ENCODE measurements at regions not wholly inside any gene's neighbourhood (a gene's known extent, or its start where the extent isn't known, plus 50 kb on each side); places are given as distances from the start of the nearest gene placed in this dataset.

DNA sequence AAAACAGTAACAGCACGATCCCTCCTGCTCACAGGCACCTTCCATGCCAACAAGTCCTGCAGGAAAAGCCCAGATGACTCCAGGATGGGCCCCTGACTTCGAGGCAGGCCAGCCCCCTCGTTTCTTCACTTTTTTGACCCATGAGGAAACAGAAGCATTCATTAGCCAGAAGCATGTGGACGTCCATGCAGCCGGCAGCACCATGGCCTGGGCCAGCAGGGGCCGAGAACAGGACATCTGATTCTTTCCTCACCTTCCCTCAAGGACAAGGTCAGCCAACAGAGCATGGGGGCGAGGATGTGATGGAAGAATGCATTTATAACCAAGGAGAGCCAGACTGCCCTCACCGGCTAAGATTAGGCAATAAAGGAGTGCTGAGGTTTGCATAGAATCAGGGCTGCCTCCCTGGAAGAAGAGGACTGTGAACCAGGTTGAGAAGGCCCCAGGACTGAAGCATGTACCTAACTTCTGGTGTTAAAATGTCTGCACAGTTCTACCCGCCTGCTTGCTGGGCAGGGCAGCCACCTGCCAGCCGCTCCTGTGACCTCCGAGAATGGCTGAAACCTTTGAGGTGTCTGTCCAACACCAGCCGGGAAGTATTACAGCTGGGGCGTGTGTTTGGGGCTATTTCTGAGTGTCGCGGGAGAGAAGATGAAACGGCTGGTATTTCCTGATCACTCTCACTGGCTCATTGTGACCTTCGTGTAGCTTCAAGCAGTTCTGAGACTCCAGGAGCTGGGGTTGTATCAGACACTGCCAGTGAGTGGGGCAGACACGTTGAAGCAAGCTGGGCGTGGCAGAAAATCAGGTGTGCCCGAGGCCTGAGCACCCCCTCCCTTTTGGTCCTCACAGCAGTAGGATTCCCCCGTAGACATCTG lies 94.0 kb upstream of the TNRC6C start:
- H3K9ac ChIP-seq (ENCODE audit: low read depth, low read length, poor library complexity) = peak overlapping the region; percentile 60
- no peak overlapping the region for H2BK5ac ChIP-seq (ENCODE audit: low read length)
- H3K36me3 ChIP-seq (replicated peaks in 1 of 2; ENCODE audit: control insufficient read depth in 2 of 2, insufficient read depth in 2 of 2, low read length in 2 of 2) = no peaks in the 10 kb centered on the region
- peaks cover 0 to 20% (median 0%) of the 10 kb centered on the region in 3 experiments for H3K27me3 ChIP-seq (ENCODE audit: control insufficient read depth in 3 of 3, insufficient read depth in 3 of 3, low read depth in 1 of 3, low read length in 3 of 3)
- no peak overlapping the region for H4K8ac ChIP-seq (ENCODE audit: low read depth, low read length)
- peak overlapping the region; percentile 64 for H2AFZ ChIP-seq (ENCODE audit: low read length)
- H3K18ac ChIP-seq (ENCODE audit: low read length) = peak overlapping the region; percentile 8
- no peak overlapping the region for H2AK5ac ChIP-seq (ENCODE audit: low read depth, low read length)
- H2BK12ac ChIP-seq (ENCODE audit: low read length) = peak overlapping the region; percentile 66
- no CpG with 5 or more reads among the region's 21 CpGs for WGBS, 2 donors (ENCODE audit: extremely low coverage in 2 of 2, insufficient read length in 2 of 2, insufficient replicate concordance in 1 of 2)
- H3K23ac ChIP-seq (ENCODE audit: low read depth, low read length, poor library complexity) = peak overlapping the region; percentile 97
- DNase-seq (ENCODE audit: low spot score) = no peak
- peak overlapping the region; percentile 95 for H3K14ac ChIP-seq (ENCODE audit: low read length)
- peak overlapping the region; percentile 81 for H2BK15ac ChIP-seq (ENCODE audit: low read length)
- H3K4me1 ChIP-seq (ENCODE audit: control insufficient read depth in 2 of 2, insufficient read depth in 1 of 2, low read depth in 1 of 2, low read length in 2 of 2) = peaks cover 2 to 7% of the 10 kb centered on the region in 2 donors
- H2BK120ac ChIP-seq (ENCODE audit: low read depth, low read length) = no peak overlapping the region
- no peak overlapping the region for H3K4ac ChIP-seq (ENCODE audit: low read length)
- H4K91ac ChIP-seq (ENCODE audit: low read depth, low read length, poor library complexity) = no peak overlapping the region
- H3K79me1 ChIP-seq (ENCODE audit: low read depth, low read length) = no peaks in the 10 kb centered on the region
- H3K9me3 ChIP-seq (replicated peaks in 1 of 2; ENCODE audit: control insufficient read depth in 2 of 2, insufficient read depth in 1 of 2, low read depth in 1 of 2, low read length in 2 of 2) = peaks cover 0 to 2% of the 10 kb centered on the region in 2 donors
- no peak overlapping the region for H3K4me2 ChIP-seq (ENCODE audit: insufficient read depth, low read length, poor library complexity, severe bottlenecking)
- H3K4me3 ChIP-seq (ENCODE audit: low read length in 2 of 2) = no peak overlapping the region
- no peak overlapping the region for H3K27ac ChIP-seq (replicated peaks; ENCODE audit: low read length)

DNA sequence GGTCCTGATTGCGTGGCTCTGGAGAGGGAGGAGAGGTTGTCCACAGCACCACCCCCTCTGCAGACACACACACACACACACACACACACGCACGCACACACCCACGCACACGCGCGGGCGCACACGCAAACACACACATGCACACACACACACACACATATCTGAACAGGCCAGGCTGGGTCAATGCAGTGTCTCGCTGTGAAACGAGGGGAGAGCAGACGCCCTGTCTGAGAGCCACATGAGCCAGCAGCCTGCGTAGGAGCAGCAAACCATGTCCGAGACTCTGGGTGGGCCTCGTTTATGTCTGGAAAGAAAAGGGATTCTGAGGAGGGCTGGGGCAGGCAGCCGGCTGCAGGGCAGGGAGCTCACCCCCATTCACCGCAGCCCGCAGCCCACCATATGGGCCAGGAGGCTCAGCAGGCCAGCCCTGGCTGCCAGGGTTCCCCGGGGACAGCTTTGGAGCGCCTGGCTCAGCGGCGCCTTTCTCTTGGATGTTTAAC lies 93.3 kb upstream of the TNRC6C start:
- Histone ChIP-seq H3K27me3 (ENCODE audit: control insufficient read depth in 3 of 3, insufficient read depth in 3 of 3, low read depth in 1 of 3, low read length in 3 of 3) (peaks cover 0 to 20% (median 0%) of the 10 kb centered on the region in 3 experiments), H2AK5ac (ENCODE audit: low read depth, low read length) (no peak overlapping the region), H3K4me1 (ENCODE audit: control insufficient read depth in 2 of 2, insufficient read depth in 1 of 2, low read depth in 1 of 2, low read length in 2 of 2) (peaks cover 2 to 7% of the 10 kb centered on the region in 2 donors), H3K23ac (ENCODE audit: low read depth, low read length, poor library complexity) (peak overlapping the region; percentile 97), H4K91ac (ENCODE audit: low read depth, low read length, poor library complexity) (no peak overlapping the region), H2BK5ac (ENCODE audit: low read length) (no peak overlapping the region), H3K4ac (ENCODE audit: low read length) (no peak overlapping the region), H3K79me1 (ENCODE audit: low read depth, low read length) (no peaks in the 10 kb centered on the region), H2BK15ac (ENCODE audit: low read length) (peak overlapping the region; percentile 81), H3K4me2 (ENCODE audit: insufficient read depth, low read length, poor library complexity, severe bottlenecking) (no peak overlapping the region), H3K4me3 (ENCODE audit: low read length in 2 of 2) (no peak overlapping the region), H3K36me3 (replicated peaks in 1 of 2; ENCODE audit: control insufficient read depth in 2 of 2, insufficient read depth in 2 of 2, low read length in 2 of 2) (no peaks in the 10 kb centered on the region), H2AFZ (ENCODE audit: low read length) (no peak overlapping the region), H3K9me3 (replicated peaks in 1 of 2; ENCODE audit: control insufficient read depth in 2 of 2, insufficient read depth in 1 of 2, low read depth in 1 of 2, low read length in 2 of 2) (peaks cover 0 to 2% of the 10 kb centered on the region in 2 donors), H2BK120ac (ENCODE audit: low read depth, low read length) (no peak overlapping the region), H4K8ac (ENCODE audit: low read depth, low read length) (no peak overlapping the region), H3K9ac (ENCODE audit: low read depth, low read length, poor library complexity) (peak overlapping the region; percentile 60), H3K27ac (replicated peaks; ENCODE audit: low read length) (no peak overlapping the region), H2BK12ac (ENCODE audit: low read length) (peak overlapping the region; percentile 66), H3K18ac (ENCODE audit: low read length) (peak overlapping the region; percentile 89), H3K14ac (ENCODE audit: low read length) (peak overlapping the region; percentile 95)
- no peak for DNase-seq (ENCODE audit: low spot score)
- WGBS, 2 donors (ENCODE audit: extremely low coverage in 2 of 2, insufficient read length in 2 of 2, insufficient replicate concordance in 1 of 2) = no CpG with 5 or more reads among the region's 22 CpGs

DNA sequence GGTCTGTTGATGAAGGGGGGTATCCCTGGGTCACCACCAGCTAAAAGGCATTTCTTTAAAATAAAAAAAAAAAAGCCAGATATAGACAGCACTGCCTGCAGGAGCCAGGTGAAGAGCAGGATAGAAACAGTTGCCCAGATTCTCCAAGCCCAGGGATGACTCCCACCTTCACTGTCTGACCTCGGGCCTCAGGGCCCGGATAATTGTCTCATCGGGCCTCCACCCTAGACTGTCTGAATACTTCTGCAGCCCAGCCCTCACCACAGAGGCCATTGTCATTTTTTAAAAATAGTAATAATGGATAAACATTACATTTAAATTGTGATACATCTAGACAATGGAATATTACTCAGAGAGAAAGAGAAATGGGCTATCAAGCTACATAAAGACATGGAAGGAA lies 92.8 kb upstream of the TNRC6C start:
- peaks cover 0 to 20% (median 0%) of the 10 kb centered on the region in 3 experiments for H3K27me3 ChIP-seq (ENCODE audit: control insufficient read depth in 3 of 3, insufficient read depth in 3 of 3, low read depth in 1 of 3, low read length in 3 of 3)
- no peak overlapping the region for H2BK12ac ChIP-seq (ENCODE audit: low read length)
- WGBS, 2 donors (ENCODE audit: extremely low coverage in 2 of 2, insufficient read length in 2 of 2, insufficient replicate concordance in 1 of 2) = no CpG with 5 or more reads among the region's 3 CpGs
- no peak overlapping the region for H3K18ac ChIP-seq (ENCODE audit: low read length)
- H3K79me1 ChIP-seq (ENCODE audit: low read depth, low read length) = no peaks in the 10 kb centered on the region
- H2BK15ac ChIP-seq (ENCODE audit: low read length) = no peak overlapping the region
- no peak overlapping the region for H3K4me2 ChIP-seq (ENCODE audit: insufficient read depth, low read length, poor library complexity, severe bottlenecking)
- H3K36me3 ChIP-seq (replicated peaks in 1 of 2; ENCODE audit: control insufficient read depth in 2 of 2, insufficient read depth in 2 of 2, low read length in 2 of 2) = no peaks in the 10 kb centered on the region
- no peak overlapping the region for H2BK5ac ChIP-seq (ENCODE audit: low read length)
- no peak overlapping the region for H4K91ac ChIP-seq (ENCODE audit: low read depth, low read length, poor library complexity)
- peaks cover 0 to 2% of the 10 kb centered on the region in 2 donors for H3K9me3 ChIP-seq (replicated peaks in 1 of 2; ENCODE audit: control insufficient read depth in 2 of 2, insufficient read depth in 1 of 2, low read depth in 1 of 2, low read length in 2 of 2)
- no peak overlapping the region for H3K14ac ChIP-seq (ENCODE audit: low read length)
- no peak for DNase-seq (ENCODE audit: low spot score)
- H4K8ac ChIP-seq (ENCODE audit: low read depth, low read length) = no peak overlapping the region
- no peak overlapping the region for H3K4me3 ChIP-seq (ENCODE audit: low read length in 2 of 2)
- H2AFZ ChIP-seq (ENCODE audit: low read length) = no peak overlapping the region
- peaks cover 2 to 7% of the 10 kb centered on the region in 2 donors for H3K4me1 ChIP-seq (ENCODE audit: control insufficient read depth in 2 of 2, insufficient read depth in 1 of 2, low read depth in 1 of 2, low read length in 2 of 2)
- H3K23ac ChIP-seq (ENCODE audit: low read depth, low read length, poor library complexity) = no peak overlapping the region
- H2BK120ac ChIP-seq (ENCODE audit: low read depth, low read length) = no peak overlapping the region
- no peak overlapping the region for H3K4ac ChIP-seq (ENCODE audit: low read length)
- no peak overlapping the region for H3K27ac ChIP-seq (replicated peaks; ENCODE audit: low read length)
- no peak overlapping the region for H2AK5ac ChIP-seq (ENCODE audit: low read depth, low read length)
- H3K9ac ChIP-seq (ENCODE audit: low read depth, low read length, poor library complexity) = no peak overlapping the region

DNA sequence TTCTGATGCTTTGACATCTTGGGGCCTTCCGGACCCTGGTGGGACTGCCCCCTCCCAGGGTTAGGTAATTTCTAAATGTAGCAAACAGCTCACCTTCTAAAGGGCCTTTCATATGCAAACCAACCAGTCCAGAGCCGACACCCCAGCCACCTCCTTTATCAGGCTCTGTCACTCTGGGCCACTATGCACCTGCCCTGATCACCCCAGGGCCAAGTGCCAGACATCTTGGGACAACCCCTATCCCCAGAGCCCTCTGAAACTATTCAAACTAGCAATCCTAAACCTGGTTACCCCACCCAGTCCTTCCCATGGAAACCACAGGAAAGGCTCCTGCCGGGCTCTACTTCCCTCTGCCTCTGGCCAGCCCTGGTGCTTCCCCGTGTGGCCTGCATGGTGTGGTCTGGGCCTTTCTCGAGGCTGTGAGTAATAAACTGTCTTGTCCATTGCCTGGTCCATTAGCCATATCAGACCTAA lies 91.2 kb upstream of the TNRC6C start:
- H3K79me1 ChIP-seq (ENCODE audit: low read depth, low read length) = no peaks in the 10 kb centered on the region
- no peak overlapping the region for H3K4me2 ChIP-seq (ENCODE audit: insufficient read depth, low read length, poor library complexity, severe bottlenecking)
- no peak overlapping the region for H3K4me3 ChIP-seq (ENCODE audit: low read length in 2 of 2)
- no peak overlapping the region for H4K8ac ChIP-seq (ENCODE audit: low read depth, low read length)
- H3K4me1 ChIP-seq (ENCODE audit: control insufficient read depth in 2 of 2, insufficient read depth in 1 of 2, low read depth in 1 of 2, low read length in 2 of 2) = peaks cover 2 to 7% of the 10 kb centered on the region in 2 donors
- H3K27ac ChIP-seq (replicated peaks; ENCODE audit: low read length) = no peak overlapping the region
- H3K18ac ChIP-seq (ENCODE audit: low read length) = no peak overlapping the region
- no peak overlapping the region for H2BK12ac ChIP-seq (ENCODE audit: low read length)
- no peaks in the 10 kb centered on the region for H3K36me3 ChIP-seq (replicated peaks in 1 of 2; ENCODE audit: control insufficient read depth in 2 of 2, insufficient read depth in 2 of 2, low read length in 2 of 2)
- H2BK15ac ChIP-seq (ENCODE audit: low read length) = no peak overlapping the region
- H2AFZ ChIP-seq (ENCODE audit: low read length) = no peak overlapping the region
- H2AK5ac ChIP-seq (ENCODE audit: low read depth, low read length) = peak overlapping the region; percentile 85
- H3K27me3 ChIP-seq (ENCODE audit: control insufficient read depth in 3 of 3, insufficient read depth in 3 of 3, low read depth in 1 of 3, low read length in 3 of 3) = peaks cover 0 to 23% (median 0%) of the 10 kb centered on the region in 3 experiments
- H3K9ac ChIP-seq (ENCODE audit: low read depth, low read length, poor library complexity) = peak overlapping the region; percentile 10
- WGBS, 2 donors (ENCODE audit: extremely low coverage in 2 of 2, insufficient read length in 2 of 2, insufficient replicate concordance in 1 of 2) = no CpG with 5 or more reads among the region's 5 CpGs
- no peak overlapping the region for H3K14ac ChIP-seq (ENCODE audit: low read length)
- H3K23ac ChIP-seq (ENCODE audit: low read depth, low read length, poor library complexity) = no peak overlapping the region
- no peak for DNase-seq (ENCODE audit: low spot score)
- no peak overlapping the region for H4K91ac ChIP-seq (ENCODE audit: low read depth, low read length, poor library complexity)
- no peaks in the 10 kb centered on the region for H3K9me3 ChIP-seq (replicated peaks in 1 of 2; ENCODE audit: control insufficient read depth in 2 of 2, insufficient read depth in 1 of 2, low read depth in 1 of 2, low read length in 2 of 2)
- H2BK120ac ChIP-seq (ENCODE audit: low read depth, low read length) = no peak overlapping the region
- no peak overlapping the region for H2BK5ac ChIP-seq (ENCODE audit: low read length)
- H3K4ac ChIP-seq (ENCODE audit: low read length) = no peak overlapping the region
